Myocyte (in vitro differentiated cells): ENCODE measurements at regions not wholly inside any gene's neighbourhood (a gene's known extent, or its start where the extent isn't known, plus 50 kb on each side); places are given as distances from the start of the nearest gene placed in this dataset.
A peak's percentile ranks its signal among the peaks of the same experiment; 100 is the strongest.

Source experiments
- DNase-seq: peaks from one replicate; pipeline ENCODE4 v3.0.0-alpha.2; 2012; ENCODE audit warnings: low read depth

DNA sequence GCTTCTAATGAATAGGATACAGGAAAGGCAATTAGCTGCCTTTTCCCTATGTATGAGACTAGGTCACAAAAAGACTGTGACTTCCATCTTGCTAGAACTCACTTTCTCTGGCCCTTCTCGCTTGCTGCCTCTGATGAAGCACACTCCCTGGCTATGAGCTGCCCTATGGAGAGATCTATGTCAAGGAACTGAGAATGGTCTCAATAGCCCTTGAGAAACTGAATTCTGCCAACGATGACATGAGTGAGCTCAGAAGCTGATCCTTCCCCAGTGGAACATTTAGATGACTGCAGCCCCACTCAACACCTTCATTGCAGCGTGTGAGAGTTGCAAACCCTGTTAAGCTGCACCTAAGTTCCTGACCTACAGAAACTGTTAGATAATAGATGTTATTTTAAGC lies 309.8 kb downstream of the COG6 start:
- DNase-seq, result no peak

DNA sequence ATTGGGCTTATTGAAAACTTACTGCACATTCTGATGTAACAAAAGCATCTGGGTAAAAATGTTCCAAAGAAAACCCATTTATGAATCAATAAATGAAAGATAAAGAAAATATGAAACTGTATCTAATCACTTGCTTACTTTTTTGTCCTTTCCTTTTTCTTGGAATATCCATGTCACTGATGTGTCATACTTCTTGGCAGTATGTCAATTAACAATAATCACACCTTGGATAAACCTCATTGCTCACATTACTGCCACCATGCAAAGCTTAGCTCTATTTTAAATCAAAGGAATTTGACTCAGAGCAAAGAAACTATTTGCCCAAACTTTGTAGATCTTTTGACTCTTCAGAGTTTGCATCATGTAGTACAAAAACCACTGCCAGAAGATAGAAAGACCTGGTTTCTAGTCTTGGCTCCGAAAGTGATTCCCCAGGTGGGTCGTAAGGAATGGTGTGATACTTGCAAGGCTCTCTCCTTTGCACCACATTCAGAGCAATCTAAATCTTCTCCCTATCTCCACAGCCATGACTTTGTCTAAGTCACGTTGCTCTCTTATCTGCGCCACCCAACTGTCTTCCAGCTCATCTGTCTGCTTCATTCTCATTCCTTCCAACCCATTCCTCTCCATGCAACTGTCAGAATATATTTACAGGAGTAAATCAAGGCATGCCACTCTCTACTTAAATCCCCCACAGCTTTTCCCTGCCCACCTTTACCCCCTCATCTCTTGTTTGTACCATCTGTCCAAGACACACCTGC lies 311.9 kb downstream of the COG6 start:
- no peak for DNase-seq

DNA sequence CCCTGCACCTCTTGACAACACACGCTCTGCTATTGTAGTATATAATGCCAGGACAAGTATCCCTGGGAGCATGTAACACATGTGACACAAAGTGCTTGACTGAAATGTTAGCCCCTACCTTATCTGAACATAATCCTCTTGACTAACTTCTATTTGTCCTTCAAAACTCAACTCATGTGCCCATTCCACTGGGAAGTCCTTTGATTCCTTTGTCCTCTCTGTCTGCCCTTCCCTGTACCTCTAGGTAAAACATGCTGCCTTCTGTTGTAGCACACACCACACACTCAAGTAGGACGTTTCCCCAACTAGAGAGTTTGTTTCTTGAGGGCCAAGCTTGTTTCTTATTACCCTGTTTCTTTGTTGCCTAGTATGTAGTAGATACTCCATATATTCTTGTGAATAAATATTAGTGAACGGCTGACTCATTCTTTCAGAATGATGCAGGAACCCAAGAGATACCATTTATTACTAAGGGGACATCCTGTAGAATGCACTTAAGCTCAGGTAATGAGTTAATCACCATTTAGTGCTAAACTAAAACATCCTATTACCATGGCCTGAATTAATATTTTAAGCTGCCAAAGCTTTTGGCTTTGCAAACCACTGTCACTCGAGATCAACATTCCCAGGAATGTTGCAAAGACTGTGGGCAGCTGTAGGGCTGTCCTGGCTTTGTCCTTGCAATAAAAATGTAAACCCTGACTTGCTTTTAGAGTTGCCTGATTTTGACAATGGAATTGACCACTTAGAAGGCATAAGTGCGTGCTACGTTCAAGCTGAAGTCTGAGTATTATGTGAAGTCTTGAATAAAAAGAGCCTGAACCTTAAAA lies 313.4 kb downstream of the COG6 start:
- DNase-seq, result peak; percentile 62

DNA sequence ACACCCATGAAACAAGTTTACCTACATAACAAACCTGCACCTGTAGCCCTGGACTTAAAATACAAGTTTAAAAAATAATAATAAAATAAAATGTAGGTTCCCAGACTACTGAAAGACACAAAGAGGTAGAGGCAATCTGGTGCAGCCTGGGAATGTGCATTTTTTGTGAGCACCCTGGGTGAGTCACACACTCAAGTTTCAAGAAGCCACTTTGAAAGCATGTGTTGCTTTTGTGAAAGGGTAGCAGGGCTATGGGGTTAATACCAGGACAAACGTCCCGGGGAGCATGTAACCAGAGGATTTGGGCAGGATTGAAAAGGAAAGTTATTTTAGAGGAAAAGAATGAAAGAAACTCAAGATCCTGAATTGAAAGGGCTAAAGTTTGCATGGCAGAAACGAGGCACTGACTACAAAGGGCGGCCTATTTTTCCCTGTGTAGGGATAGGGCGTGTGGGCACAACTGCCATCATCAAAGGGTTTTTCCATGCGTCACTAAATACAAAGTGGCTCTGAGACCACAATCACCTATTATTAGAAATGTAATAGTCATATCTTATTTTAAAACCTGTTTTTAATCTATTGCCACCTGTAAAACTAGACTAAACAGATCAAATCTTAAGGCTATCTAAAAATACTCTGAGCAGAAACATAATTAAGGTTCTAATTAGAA lies 314.9 kb downstream of the COG6 start:
- peak; percentile 85 for DNase-seq

DNA sequence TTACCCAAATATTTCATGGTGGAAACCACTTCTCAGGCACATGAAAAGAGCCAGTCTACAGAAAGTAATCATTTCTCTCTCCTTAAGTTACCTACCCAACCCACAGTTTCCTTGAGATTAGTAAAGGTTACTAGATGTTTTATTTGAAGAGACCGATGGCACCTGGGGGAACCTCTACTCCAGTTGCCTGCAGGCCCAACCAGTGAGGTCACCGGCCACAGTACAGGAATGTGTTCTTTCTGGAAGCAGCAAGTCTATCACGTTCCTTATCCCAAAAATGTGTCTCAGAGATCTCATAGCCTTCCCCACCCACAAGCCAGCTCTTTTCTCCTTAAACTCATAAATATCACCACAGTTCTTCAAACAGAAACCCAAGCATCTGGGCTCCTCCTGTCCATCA lies 316.1 kb downstream of the COG6 start:
- DNase-seq, result peak; percentile 22

DNA sequence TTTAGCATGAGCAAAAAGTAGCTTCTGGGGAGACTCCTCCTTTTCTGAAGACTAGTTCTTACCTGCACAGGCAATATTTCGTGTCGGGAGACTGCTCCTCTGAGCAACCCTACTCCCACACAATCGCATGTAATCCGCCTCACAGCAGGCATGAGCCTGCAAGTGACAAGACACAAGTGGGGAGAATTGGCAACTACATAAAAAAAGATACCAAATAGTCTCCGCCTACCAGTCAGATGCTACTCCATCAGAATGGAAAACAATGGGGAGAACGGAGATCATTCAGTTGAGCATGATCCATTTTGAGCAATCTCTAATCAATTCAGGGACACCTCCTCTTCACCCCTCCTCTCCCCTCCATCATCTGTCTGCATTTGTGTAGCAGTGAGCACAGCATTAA lies 321.0 kb downstream of the COG6 start:
- DNase-seq, result no peak

DNA sequence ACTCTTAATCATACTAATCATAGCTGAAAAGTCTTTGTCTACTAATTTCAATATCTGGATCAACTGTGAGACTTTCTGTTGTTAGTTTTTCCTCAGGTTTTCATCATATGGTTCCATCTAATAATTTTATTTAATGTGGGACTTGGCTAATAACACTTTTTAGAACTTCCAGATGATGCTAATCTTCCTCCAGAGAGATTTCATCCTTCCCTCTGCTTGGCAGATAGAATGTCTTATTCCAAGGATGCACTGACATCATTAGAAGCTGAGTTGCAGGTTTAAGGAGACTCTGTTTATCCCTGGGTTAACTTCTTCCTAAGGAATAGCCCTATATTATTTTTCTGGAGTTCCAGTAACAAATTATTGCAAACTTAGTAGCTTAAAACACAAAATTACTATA lies 325.6 kb downstream of the COG6 start:
- DNase-seq, result no peak

DNA sequence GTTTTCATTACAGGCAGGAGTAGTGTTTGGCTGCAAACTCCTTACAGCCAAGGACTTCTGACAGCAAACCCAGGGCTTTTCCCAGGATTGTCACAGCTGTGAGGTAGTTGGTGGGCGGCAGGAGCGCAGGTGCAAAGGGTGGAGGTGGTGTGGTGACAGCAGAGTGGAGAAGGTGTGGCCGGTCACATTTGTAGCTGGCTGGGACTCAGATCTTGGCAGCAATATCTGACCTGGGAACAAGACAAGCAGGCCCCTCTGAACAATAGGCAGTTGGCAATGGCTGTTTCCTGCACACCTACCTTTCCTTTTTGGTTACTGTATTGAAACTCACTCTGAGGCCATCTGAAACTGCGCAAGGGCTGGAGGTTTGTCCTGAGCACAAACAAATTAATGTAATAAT lies 327.3 kb downstream of the COG6 start:
- DNase-seq, result no peak

DNA sequence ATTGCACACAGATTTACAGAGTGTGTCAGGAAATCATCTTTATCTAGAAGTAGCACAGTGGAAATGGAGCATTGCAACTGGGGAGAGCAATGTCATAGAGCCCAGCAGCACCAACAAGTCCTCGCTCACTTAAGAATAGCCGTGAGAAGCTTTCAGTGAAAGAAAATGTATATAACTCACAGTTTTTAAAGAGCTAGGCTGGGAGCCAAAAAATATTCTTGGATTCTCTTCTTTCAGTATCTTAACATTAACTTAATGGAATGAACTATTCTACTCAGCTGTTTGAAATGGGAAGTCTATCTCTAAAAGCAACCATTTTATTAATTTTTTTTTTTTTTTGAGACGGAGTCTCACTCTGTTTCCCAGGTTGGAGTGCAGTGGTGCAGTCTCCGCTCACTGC lies 329.6 kb downstream of the COG6 start:
- DNase-seq, result no peak

DNA sequence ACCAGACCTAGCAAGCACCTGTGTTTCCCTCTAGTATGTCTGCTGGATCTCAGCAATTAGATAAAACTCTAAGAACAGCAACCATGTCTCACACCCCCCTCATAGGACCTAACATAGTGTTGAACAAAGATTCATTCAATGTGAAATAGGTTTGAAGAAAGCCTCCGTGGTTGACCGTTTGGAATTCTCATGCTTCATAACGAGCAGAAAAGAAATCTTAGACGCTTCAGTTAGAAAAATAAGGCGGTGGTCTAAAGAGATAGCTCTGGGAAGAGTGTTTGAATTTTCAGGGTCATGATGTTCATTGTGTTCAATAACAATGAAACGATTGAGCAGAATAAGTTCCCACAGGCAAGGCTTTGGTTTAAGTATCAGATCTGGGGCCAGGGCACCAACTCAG lies 332.9 kb downstream of the COG6 start:
- no peak for DNase-seq

DNA sequence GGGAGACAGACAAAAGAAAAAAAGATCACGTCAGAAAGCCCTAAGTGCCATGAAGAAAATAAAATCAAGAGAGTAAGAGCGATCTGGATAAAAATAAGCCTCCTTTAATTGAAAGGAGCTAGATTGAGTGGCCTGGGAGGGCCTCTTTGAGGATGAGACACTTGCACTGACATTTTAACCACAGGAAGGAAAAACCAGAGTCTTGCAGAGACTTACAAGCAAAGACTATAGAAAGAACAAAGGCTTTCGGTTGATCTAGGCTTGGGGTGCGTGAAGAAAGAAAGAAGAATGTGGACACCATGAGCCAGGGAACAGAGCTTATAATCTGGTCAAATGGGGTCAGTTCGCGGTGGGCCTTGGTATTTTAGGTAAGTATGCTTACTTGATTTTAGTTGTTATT lies 342.7 kb downstream of the COG6 start:
- no peak for DNase-seq

DNA sequence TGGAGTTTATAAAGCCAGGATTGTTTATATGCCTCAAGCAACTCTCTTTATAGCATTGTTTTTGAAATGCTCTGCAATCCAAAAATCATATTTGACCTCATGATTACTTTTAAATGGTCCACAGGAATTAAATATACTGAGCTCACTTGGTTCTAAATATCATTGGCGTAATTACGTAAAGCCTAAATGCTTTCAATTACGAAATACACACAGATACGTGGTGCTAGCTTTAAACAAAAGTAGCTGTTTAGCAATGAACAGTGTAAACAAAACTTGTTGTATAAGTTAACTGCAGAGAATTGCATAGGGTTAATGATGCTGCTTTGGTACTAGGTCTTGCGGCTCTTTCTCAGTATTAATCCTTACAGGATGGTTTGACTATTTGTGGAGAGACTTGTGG lies 346.6 kb downstream of the COG6 start:
- no peak for DNase-seq

DNA sequence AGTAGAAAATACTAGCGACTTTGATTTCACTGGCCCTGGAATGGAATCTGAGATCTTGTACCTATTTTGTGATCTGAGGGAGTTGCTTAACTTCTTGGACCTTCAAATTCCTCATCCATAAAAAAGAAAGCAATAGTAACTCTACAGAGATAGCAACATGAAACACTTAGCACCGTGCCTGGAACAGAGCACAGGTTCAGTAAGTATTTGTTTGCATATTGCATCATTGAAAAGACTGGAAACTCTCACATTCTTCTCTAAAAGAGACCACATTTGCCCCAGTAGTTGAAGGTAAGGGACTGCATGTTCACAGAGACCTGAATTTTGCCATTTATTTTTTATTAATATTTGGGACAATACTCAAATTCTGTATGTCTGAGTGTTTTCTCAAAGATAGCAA lies 358.1 kb downstream of the COG6 start:
- no peak for DNase-seq

DNA sequence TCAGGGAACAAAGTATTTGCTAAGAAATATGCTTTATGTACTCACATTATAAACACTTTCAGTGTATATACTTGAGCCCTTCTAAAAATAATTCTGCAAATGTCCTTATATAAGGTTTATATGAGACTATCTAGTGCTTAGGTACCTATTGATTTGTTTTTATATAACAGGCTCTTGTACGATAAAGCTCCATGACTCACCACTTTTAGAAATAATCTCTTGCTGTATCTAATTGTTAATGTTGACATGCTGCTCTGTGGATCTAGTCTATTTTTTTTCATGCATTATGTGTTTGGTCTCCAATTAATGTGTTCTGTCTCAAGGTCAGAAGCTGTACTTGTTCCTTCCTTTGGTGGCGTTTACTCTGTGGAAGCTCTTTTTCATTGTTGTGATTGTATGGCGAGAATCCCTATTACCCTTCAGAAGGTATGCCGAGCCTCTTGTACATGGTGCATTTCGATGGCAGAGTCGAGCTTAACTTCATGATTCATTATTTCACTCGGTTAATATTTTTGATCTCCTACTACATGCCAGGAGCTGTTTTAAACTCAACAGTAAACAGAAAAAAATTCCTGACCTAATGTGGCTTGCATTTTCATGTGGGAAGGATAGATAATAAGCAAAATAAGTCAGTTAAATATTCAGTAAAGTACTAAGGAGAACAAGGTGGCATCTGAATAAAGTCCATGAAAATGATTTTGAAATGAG lies 361.6 kb downstream of the COG6 start:
- no peak for DNase-seq

DNA sequence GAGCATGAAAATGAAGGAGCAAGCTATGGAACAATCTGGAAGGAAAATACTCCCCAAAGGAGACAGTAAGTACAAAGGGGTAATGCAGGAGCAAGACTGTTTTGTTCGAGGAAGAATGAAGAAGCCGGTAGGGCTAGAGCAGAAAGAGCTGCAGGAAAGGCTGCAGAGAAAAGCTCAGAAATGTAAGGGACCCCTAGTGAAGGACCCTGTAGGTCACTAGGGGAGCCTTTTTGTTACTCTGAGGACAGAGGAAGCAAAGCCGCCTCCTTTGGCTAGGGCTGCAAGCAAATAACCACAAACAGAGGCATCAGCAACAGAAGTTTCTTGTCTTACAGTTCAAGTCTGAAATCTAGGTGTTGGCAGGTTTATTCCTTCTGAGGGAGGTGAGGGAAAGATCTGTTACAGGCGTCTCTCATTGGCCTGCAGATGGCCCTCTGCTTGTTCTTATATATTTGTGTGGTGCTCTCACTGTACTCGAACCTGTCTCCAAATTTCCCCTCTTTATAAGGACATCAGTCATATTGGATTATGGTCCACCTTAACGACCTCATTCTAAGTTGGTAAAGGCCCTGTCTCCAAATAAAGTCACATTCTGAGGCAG lies 362.3 kb downstream of the COG6 start:
- DNase-seq, result no peak

DNA sequence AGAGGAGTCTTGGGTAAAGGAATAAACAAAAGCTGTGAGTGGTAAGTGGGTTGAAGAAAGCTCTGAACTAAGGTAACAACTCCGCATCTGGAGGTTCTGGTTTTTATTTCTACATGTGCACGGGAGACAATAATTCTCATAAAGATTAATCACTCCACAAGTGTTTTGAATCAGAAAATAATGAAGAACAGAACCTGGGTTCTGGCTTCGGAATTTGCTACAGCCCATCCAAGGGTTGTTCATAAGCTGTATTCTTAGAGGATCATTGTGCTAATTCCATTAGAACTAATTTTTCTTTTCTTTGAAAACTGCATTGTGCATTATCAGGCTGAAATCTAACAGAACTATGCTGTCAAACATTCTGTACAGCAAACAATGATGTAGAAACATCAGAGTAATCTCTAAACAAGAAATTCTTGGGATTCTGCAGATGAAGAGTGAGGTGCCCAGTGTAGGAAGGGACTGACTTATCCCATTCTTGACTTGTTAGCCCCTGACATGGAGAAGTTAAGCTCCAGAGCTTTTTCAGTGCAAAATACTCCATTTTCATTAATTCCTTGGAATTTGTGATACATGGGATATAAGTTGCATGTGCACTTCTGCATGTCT lies 368.2 kb downstream of the COG6 start:
- no peak for DNase-seq

DNA sequence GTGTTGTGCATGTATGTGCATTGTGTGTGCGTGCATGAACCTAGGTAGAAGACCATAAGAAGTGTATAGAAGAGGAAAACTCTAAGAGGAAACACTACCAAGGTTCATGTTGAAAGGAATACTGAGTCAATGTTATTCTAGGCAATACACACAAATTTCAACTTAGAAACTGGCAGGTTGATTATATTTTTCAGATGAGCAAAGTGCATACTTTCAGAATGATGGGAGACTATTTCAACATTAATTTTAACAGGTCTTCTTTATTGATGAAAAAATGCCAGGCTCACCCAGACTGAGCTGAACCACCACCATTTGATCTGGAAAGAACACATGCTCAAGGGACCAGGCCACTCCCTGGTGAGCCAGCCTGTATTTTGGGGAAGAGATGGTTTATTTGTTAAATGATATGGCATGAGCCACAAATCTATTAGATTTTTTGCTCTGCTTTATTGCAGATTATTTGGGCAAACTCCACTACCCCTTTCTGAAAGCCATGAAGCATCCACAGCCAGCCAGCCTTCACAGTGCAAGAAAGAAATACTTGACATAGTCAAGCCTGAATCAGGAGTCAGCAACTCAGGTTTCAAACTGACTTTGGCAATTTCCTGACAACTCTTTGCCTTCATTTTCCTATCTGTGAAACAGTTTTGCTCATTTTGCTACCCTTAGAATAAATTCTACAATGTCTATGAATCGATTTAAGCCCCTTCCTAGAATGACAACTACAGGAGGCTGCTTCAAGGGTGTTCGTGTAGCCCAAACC lies 368.9 kb downstream of the COG6 start:
- DNase-seq, result peak; percentile 5

DNA sequence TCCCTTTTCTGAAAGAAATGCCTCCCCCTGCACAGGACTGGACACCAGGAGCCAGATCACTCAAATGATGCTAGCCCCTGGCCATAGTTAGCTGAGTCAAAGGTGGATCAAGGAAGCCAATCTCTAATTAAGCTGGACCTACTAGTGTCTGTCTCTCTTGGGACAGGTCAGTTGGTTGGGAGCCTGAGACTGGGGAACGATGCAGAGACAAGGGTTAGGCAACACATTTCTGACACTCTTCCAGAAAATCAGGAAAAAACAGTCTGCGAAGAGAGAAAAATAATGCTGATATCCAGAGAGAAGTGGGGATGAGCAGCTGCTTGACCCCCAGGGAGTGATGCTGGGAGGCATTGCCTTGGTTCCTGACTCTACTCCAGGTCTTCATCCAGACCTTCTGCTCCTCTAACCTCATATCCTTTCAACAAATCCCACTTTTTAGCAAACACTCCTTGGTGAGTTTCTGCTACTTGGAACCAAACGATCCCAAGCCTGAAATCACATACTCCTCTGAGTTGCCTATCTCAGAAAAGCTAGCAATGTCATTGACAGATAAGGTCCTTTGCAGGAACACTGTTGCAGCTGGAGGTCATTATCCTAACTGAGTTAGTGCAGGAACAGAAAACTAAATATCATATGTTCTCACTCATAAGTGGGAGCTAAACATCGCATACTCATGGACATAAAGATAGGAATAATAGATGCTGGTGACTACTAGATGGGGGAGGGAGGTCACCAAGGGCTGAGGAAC lies 369.7 kb downstream of the COG6 start:
- DNase-seq, result no peak

DNA sequence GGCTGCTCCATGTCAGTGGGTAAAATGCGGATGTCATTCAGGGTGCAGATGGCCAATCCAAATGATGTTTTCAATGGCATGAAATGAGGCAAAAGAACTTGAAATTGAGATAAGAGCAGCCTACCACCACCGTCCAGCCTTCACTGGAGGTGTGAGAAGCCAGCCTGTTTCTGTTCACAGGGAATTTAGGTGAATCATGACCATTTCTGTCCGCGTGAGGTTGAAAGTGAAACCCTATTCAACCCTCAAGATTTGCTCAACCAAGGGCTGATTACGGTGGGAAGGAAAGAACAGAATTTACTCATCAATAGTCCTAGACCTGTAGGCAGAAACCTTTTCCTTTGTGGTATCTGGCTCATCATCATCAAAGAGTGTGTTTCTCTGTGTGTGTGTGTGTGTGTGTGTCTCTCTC lies 370.7 kb downstream of the COG6 start:
- no peak for DNase-seq
